ENCODE measurements at regions not wholly inside any gene's neighbourhood (a gene's known extent, or its start where the extent isn't known, plus 50 kb on each side); places are given as distances from the start of the nearest gene placed in this dataset.
"Not testable (repeated sequence)": the region's sequence is repeated elsewhere in the genome, so short reads cannot be mapped to it uniquely, and the experiment has no call there.

- no peak overlapping the region for H3K9ac ChIP-seq (ENCODE audit: low read length in 2 of 2)
- no peak overlapping the region for H3K27ac ChIP-seq (ENCODE audit: low read length)
- H3K9me3 ChIP-seq (ENCODE audit: control insufficient read depth in 2 of 2, low read length in 2 of 2), result peaks cover 0 to 4% of the 10 kb centered on the region in 2 donors
- H3K36me3 ChIP-seq (ENCODE audit: control insufficient read depth in 2 of 2, insufficient read depth in 2 of 2, low read length in 2 of 2), result no peaks in the 10 kb centered on the region
- H3K27me3 ChIP-seq (ENCODE audit: control insufficient read depth in 1 of 2, insufficient read depth in 2 of 2, low read length in 2 of 2), result no peaks in the 10 kb centered on the region
- H3K4me1 ChIP-seq (ENCODE audit: control insufficient read depth, insufficient read depth, low read length), result no peaks in the 10 kb centered on the region
- H3K4me3 ChIP-seq (ENCODE audit: low read length in 2 of 2), result no peak overlapping the region
These were observed 165.1 kb downstream of the TGFB2 start for GRCh38 chr1:218510153-218510772.

GRCh38 chr1:218513328-218513727 is 168.2 kb downstream of the TGFB2 start:
- Histone ChIP-seq H3K4me3 (ENCODE audit: low read length in 2 of 2) (no peak overlapping the region), H3K4me1 (ENCODE audit: control insufficient read depth, insufficient read depth, low read length) (no peaks in the 10 kb centered on the region), H3K27me3 (ENCODE audit: control insufficient read depth in 1 of 2, insufficient read depth in 2 of 2, low read length in 2 of 2) (no peaks in the 10 kb centered on the region), H3K9me3 (ENCODE audit: control insufficient read depth in 2 of 2, low read length in 2 of 2) (no peaks in the 10 kb centered on the region), H3K27ac (ENCODE audit: low read length) (no peak overlapping the region), H3K36me3 (ENCODE audit: control insufficient read depth in 2 of 2, insufficient read depth in 2 of 2, low read length in 2 of 2) (no peaks in the 10 kb centered on the region), H3K9ac (ENCODE audit: low read length in 2 of 2) (no peak overlapping the region)

- H3K36me3 ChIP-seq (ENCODE audit: control insufficient read depth in 2 of 2, insufficient read depth in 2 of 2, low read length in 2 of 2), result no peaks in the 10 kb centered on the region
- no peaks in the 10 kb centered on the region for H3K27me3 ChIP-seq (ENCODE audit: control insufficient read depth in 1 of 2, insufficient read depth in 2 of 2, low read length in 2 of 2)
- H3K9me3 ChIP-seq (ENCODE audit: control insufficient read depth in 2 of 2, low read length in 2 of 2), result no peaks in the 10 kb centered on the region
- no peak overlapping the region for H3K27ac ChIP-seq (ENCODE audit: low read length)
- H3K4me3 ChIP-seq (ENCODE audit: low read length in 2 of 2), result no peak overlapping the region
- H3K9ac ChIP-seq (ENCODE audit: low read length in 2 of 2), result no peak overlapping the region
- H3K4me1 ChIP-seq (ENCODE audit: control insufficient read depth, insufficient read depth, low read length), result no peaks in the 10 kb centered on the region
These were observed 169.6 kb downstream of the TGFB2 start for GRCh38 chr1:218514689-218515088.

GRCh38 chr1:218516526-218516925 is 171.4 kb downstream of the TGFB2 start:
- Histone ChIP-seq H3K36me3 (ENCODE audit: control insufficient read depth in 2 of 2, insufficient read depth in 2 of 2, low read length in 2 of 2) (no peaks in the 10 kb centered on the region), H3K27ac (ENCODE audit: low read length) (no peak overlapping the region)

DNA sequence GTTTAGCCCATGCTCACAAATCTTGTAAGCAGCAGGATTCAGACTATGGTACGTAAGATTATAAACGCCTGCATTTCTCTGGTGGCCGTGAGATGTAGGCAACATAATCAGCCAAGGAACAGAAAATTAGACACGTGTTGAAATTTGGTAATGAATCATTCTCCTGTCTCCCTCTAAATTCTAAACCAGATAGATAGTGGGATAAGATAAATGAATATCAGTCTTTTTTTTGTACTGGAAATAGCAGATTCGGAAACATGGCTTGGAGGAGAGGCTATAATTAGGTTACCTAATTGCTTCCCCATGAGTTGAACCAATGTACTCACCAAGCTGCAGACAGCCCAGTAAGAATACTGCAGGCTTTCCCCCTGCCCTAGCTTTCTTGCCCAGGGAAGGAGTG is 172.3 kb downstream of the TGFB2 start:
- Histone ChIP-seq H3K27me3 (ENCODE audit: control insufficient read depth in 1 of 2, insufficient read depth in 2 of 2, low read length in 2 of 2) (no peaks in the 10 kb centered on the region), H3K9me3 (ENCODE audit: control insufficient read depth in 2 of 2, low read length in 2 of 2) (no peaks in the 10 kb centered on the region), H3K4me3 (ENCODE audit: low read length in 2 of 2) (no peak overlapping the region), H3K27ac (ENCODE audit: low read length) (no peak overlapping the region), H3K9ac (ENCODE audit: low read length in 2 of 2) (no peak overlapping the region), H3K4me1 (ENCODE audit: control insufficient read depth, insufficient read depth, low read length) (no peaks in the 10 kb centered on the region), H3K36me3 (ENCODE audit: control insufficient read depth in 2 of 2, insufficient read depth in 2 of 2, low read length in 2 of 2) (no peaks in the 10 kb centered on the region)

More at GRCh38 chr1:218516526-218516925, 171.4 kb downstream of the TGFB2 start:
- H3K9ac ChIP-seq (ENCODE audit: low read length in 2 of 2), result no peak overlapping the region
- H3K27me3 ChIP-seq (ENCODE audit: control insufficient read depth in 1 of 2, insufficient read depth in 2 of 2, low read length in 2 of 2), result no peaks in the 10 kb centered on the region
- no peak overlapping the region for H3K4me3 ChIP-seq (ENCODE audit: low read length in 2 of 2)
- H3K4me1 ChIP-seq (ENCODE audit: control insufficient read depth, insufficient read depth, low read length), result no peaks in the 10 kb centered on the region
- no peaks in the 10 kb centered on the region for H3K9me3 ChIP-seq (ENCODE audit: control insufficient read depth in 2 of 2, low read length in 2 of 2)

- no peak overlapping the region for H3K9ac ChIP-seq (ENCODE audit: low read length in 2 of 2)
- H3K27ac ChIP-seq (ENCODE audit: low read length), result no peak overlapping the region
- H3K27me3 ChIP-seq (ENCODE audit: control insufficient read depth in 1 of 2, insufficient read depth in 2 of 2, low read length in 2 of 2), result no peaks in the 10 kb centered on the region
- no peak overlapping the region for H3K4me3 ChIP-seq (ENCODE audit: low read length in 2 of 2)
- no peaks in the 10 kb centered on the region for H3K36me3 ChIP-seq (ENCODE audit: control insufficient read depth in 2 of 2, insufficient read depth in 2 of 2, low read length in 2 of 2)
- H3K4me1 ChIP-seq (ENCODE audit: control insufficient read depth, insufficient read depth, low read length), result no peaks in the 10 kb centered on the region
- H3K9me3 ChIP-seq (ENCODE audit: control insufficient read depth in 2 of 2, low read length in 2 of 2), result no peaks in the 10 kb centered on the region
These were observed 173.1 kb downstream of the TGFB2 start for GRCh38 chr1:218518216-218518740.

- not testable (repeated sequence) for H3K9ac ChIP-seq (ENCODE audit: low read length in 2 of 2); H3K4me1 ChIP-seq (ENCODE audit: control insufficient read depth, insufficient read depth, low read length)
These were observed 175.5 kb downstream of the TGFB2 start for GRCh38 chr1:218520646-218521045.

GRCh38 chr1:218521414-218522169 is 176.5 kb downstream of the TGFB2 start:
- no peak overlapping the region for H3K27ac ChIP-seq (ENCODE audit: low read length)
- no peaks in the 10 kb centered on the region for H3K9me3 ChIP-seq (ENCODE audit: control insufficient read depth in 2 of 2, low read length in 2 of 2)
- H3K9ac ChIP-seq (ENCODE audit: low read length in 2 of 2), result no peak overlapping the region
- no peaks in the 10 kb centered on the region for H3K27me3 ChIP-seq (ENCODE audit: control insufficient read depth in 1 of 2, insufficient read depth in 2 of 2, low read length in 2 of 2)
- no peaks in the 10 kb centered on the region for H3K36me3 ChIP-seq (ENCODE audit: control insufficient read depth in 2 of 2, insufficient read depth in 2 of 2, low read length in 2 of 2)
- H3K4me1 ChIP-seq (ENCODE audit: control insufficient read depth, insufficient read depth, low read length), result no peaks in the 10 kb centered on the region
- H3K4me3 ChIP-seq (ENCODE audit: low read length in 2 of 2), result no peak overlapping the region

More at GRCh38 chr1:218520646-218521045, 175.5 kb downstream of the TGFB2 start:
- H3K36me3 ChIP-seq (ENCODE audit: control insufficient read depth in 2 of 2, insufficient read depth in 2 of 2, low read length in 2 of 2); H3K9me3 ChIP-seq (ENCODE audit: control insufficient read depth in 2 of 2, low read length in 2 of 2); H3K4me3 ChIP-seq (ENCODE audit: low read length in 2 of 2); H3K27ac ChIP-seq (ENCODE audit: low read length); H3K27me3 ChIP-seq (ENCODE audit: control insufficient read depth in 1 of 2, insufficient read depth in 2 of 2, low read length in 2 of 2): not testable (repeated sequence)

GRCh38 chr1:218524526-218524925 is 179.4 kb downstream of the TGFB2 start:
- Histone ChIP-seq H3K4me1 (ENCODE audit: control insufficient read depth, insufficient read depth, low read length) (no peaks in the 10 kb centered on the region), H3K36me3 (ENCODE audit: control insufficient read depth in 2 of 2, insufficient read depth in 2 of 2, low read length in 2 of 2) (no peaks in the 10 kb centered on the region), H3K9ac (ENCODE audit: low read length in 2 of 2) (no peak overlapping the region), H3K4me3 (ENCODE audit: low read length in 2 of 2) (no peak overlapping the region), H3K9me3 (ENCODE audit: control insufficient read depth in 2 of 2, low read length in 2 of 2) (no peaks in the 10 kb centered on the region), H3K27me3 (ENCODE audit: control insufficient read depth in 1 of 2, insufficient read depth in 2 of 2, low read length in 2 of 2) (no peaks in the 10 kb centered on the region), H3K27ac (ENCODE audit: low read length) (no peak overlapping the region)

DNA sequence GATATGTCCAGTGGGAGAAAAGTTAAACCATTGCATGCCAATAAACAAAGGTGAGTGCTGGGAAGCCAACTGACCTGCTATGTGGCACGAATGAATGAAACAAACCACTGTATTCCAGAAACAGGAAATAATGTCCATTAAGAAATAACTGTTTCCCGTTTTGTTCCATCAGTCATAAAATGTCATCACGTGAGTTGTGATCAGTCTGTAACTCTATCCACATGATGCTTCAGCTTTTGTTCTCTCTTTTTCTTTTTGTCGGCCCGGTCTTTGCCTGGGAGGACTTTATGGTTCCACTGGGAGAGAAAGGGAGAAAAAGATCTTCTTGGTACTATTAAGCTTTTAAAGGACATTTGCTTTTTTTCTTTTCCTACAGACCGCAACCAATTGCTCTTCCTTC is 179.9 kb downstream of the TGFB2 start:
- no peaks in the 10 kb centered on the region for H3K9me3 ChIP-seq (ENCODE audit: control insufficient read depth in 2 of 2, low read length in 2 of 2)
- H3K4me3 ChIP-seq (ENCODE audit: low read length in 2 of 2), result no peak overlapping the region
- H3K27me3 ChIP-seq (ENCODE audit: control insufficient read depth in 1 of 2, insufficient read depth in 2 of 2, low read length in 2 of 2), result no peaks in the 10 kb centered on the region
- H3K36me3 ChIP-seq (ENCODE audit: control insufficient read depth in 2 of 2, insufficient read depth in 2 of 2, low read length in 2 of 2), result no peaks in the 10 kb centered on the region
- H3K27ac ChIP-seq (ENCODE audit: low read length), result no peak overlapping the region
- no peaks in the 10 kb centered on the region for H3K4me1 ChIP-seq (ENCODE audit: control insufficient read depth, insufficient read depth, low read length)
- no peak overlapping the region for H3K9ac ChIP-seq (ENCODE audit: low read length in 2 of 2)

Measured in stomach smooth muscle (tissue), 2 donors.